Dendritic cell treated with granulocyte-macrophage colony-stimulating factor and Interleukin-4, amounts not matched to agents 40 ng/mL and 50 ng/mL, for 4 days (primary cell): ENCODE measurements at regions not wholly inside any gene's neighbourhood (a gene's known extent, or its start where the extent isn't known, plus 50 kb on each side); places are given as distances from the start of the nearest gene placed in this dataset.
"Not testable (repeated sequence)": the region's sequence is repeated elsewhere in the genome, so short reads cannot be mapped to it uniquely, and the experiment has no call there.

Experiments
- H3K27ac Mint-ChIP-seq: one replicate; pipeline ENCODE4 v1.8.0; 2022; ENCODE audit warnings: mild to moderate bottlenecking, mixed read lengths
- H3K27me3 Mint-ChIP-seq: one replicate; pipeline ENCODE4 v1.8.0; 2022; ENCODE audit warnings: mild to moderate bottlenecking, mixed read lengths
- H3K36me3 Mint-ChIP-seq: one replicate; pipeline ENCODE4 v1.8.0; 2022; ENCODE audit warnings: low read depth, mixed read lengths
- H3K4me1 Mint-ChIP-seq: one replicate; pipeline ENCODE4 v1.8.0; 2022; ENCODE audit warnings: low read depth, mixed read lengths
- H3K4me3 Mint-ChIP-seq: one replicate; pipeline ENCODE4 v1.8.0; 2022; ENCODE audit warnings: mild to moderate bottlenecking, moderate library complexity, mixed read lengths
- H3K9me3 Mint-ChIP-seq: one replicate; pipeline ENCODE4 v1.8.0; 2022; ENCODE audit warnings: mixed read lengths
- intact Hi-C: fragments of 100-400 bp; cut with micrococcal nuclease; formaldehyde crosslinking; loops from one replicate; pipeline ENCODE4 v1.15.0; 2022

DNA sequence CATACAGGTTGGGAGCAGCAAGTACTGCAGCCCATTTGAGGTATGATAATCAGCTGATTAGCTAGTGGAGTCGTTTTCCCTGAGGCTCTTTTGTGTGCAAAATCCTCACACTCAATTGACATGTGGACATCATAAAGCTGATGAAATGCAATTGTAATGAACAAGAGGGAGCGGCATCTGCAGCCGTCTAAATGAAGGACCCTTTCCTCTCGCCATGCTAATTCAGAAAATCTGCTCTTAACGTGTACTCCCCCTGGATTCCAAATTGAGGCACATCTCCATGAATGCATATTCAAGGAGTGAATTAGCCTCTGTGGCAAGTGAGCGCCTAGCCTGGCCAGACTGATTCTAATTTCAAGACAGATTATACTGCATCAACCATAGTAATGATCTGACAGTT is 260.9 kb upstream of the ATP5MC3 start:
- H3K9me3 Mint-ChIP-seq = no peaks in the 10 kb centered on the region
- no peaks in the 10 kb centered on the region for H3K4me1 Mint-ChIP-seq
- H3K36me3 Mint-ChIP-seq = no peaks in the 10 kb centered on the region
- H3K4me3 Mint-ChIP-seq = no peak overlapping the region
- no peaks in the 10 kb centered on the region for H3K27me3 Mint-ChIP-seq
- intact Hi-C loops = no loop called here
- H3K27ac Mint-ChIP-seq = no peak overlapping the region

DNA sequence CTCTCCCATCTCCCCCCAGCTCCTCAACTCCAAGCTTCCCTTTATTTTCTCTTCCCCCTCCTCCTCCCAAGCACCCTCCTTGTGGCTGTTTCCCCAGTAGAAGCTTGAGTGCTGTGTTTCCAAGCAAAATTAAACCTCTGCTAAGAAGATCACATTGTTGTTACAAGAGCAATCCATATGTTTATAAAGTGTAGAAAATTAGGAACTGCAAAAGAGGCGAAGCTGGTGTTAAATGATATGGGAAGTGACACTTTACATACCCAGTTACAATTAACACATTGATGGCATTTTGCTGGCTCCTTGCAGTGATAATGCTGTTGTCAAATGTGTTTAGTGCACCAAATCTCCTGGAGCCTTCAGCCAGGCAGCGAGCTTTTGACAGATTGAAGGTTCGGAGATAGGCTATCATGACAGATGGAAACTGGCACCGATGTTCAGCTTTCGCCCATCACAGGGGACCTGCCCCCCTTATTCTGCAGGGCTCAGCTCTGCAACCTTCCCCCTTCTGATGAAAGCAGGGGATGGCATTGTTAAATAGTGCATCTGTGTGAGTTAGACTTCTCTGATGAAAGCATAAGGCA is 259.8 kb upstream of the ATP5MC3 start:
- no peaks in the 10 kb centered on the region for H3K9me3 Mint-ChIP-seq
- no peaks in the 10 kb centered on the region for H3K4me1 Mint-ChIP-seq
- H3K36me3 Mint-ChIP-seq = no peaks in the 10 kb centered on the region
- intact Hi-C loops = no loop called here
- H3K4me3 Mint-ChIP-seq = no peak overlapping the region
- H3K27ac Mint-ChIP-seq = no peak overlapping the region
- no peaks in the 10 kb centered on the region for H3K27me3 Mint-ChIP-seq

DNA sequence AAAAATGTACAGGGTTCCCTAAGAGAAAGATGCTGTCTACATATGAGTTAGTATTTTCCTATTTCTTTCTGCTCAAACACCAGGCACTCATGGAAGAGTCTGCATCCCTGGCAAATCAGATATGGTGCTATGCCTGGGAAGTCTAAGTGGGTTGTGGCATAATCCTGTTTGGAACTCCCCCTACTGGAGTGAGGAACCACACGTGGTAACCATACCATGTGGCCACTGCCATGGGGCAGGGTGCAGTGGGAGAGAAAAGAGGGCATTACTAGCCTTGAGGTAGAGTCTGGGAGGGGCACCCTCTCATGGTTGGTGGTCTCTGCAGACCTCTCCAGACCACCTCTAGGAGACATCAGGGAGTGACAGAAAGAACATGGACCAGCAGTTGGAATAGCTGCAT is 257.9 kb upstream of the ATP5MC3 start:
- no peaks in the 10 kb centered on the region for H3K9me3 Mint-ChIP-seq
- no peak overlapping the region for H3K27ac Mint-ChIP-seq
- H3K4me3 Mint-ChIP-seq = no peak overlapping the region
- intact Hi-C loops = no loop called here
- H3K27me3 Mint-ChIP-seq = no peaks in the 10 kb centered on the region
- no peaks in the 10 kb centered on the region for H3K36me3 Mint-ChIP-seq
- H3K4me1 Mint-ChIP-seq = no peaks in the 10 kb centered on the region

DNA sequence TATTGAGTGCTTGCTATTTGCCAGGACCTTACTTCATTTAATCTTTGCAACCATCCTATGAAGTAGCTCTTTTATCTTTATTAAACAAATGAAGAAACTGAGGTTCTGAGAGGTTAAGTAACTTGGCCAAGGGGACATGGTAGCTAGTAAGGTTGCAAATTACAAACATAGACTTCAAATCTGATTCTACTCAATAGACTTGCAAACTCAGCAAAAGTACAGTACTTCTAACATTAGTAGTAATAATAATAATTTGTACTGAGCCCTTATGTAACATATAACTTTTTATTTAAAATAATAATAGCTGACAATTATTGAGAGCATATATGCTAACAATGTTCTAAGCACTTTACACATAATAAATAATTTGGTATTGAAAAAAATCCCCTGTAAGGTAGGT is 255.7 kb upstream of the ATP5MC3 start:
- H3K9me3 Mint-ChIP-seq = no peaks in the 10 kb centered on the region
- no peaks in the 10 kb centered on the region for H3K36me3 Mint-ChIP-seq
- H3K27me3 Mint-ChIP-seq = no peaks in the 10 kb centered on the region

DNA sequence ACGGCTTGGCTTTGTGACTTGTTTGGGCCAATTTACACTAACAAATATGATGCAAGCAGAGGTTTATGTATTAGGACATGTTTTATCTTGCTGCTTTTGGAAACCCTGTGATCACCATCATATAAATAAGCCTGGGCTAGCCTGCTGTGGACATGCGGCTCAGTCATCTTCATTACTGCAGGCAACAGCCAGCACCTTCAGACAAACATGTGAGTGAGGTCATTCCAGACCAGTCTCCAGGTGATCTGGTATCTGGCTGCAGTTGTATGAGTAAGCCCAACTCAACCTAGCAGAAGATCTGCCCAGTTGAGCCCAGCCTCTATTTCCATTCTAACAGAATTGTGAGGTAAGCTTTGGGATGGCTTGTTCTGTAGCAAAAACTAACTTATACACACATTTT is 254.6 kb upstream of the ATP5MC3 start:
- no peaks in the 10 kb centered on the region for H3K36me3 Mint-ChIP-seq
- intact Hi-C loops = no loop called here
- no peaks in the 10 kb centered on the region for H3K9me3 Mint-ChIP-seq
- no peak overlapping the region for H3K4me3 Mint-ChIP-seq
- no peaks in the 10 kb centered on the region for H3K4me1 Mint-ChIP-seq
- no peaks in the 10 kb centered on the region for H3K27me3 Mint-ChIP-seq
- no peak overlapping the region for H3K27ac Mint-ChIP-seq

More for the DNA sequence above, 255.7 kb upstream of the ATP5MC3 start:
- intact Hi-C loops = no loop called here
- Mint-ChIP-seq H3K4me3 (no peak overlapping the region), H3K27ac (no peak overlapping the region), H3K4me1 (no peaks in the 10 kb centered on the region)

DNA sequence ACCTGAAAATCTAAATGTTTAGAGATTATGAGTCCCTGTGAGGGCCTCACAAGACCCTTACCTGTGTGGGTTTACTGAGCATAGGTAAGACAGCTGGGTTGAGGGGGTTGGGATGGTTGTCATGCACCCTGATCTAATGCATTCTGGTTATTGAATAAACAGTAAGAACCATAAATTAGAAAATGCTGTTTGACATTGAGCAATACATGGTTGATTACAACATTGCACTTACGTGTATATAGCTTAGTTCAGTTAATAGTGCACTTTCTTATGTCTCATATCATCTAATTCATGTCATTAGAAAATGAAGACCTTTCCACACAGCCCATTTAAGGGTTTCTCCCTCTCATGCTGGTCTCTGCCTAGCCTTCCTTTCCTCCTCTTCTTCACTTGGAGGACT is 253.5 kb upstream of the ATP5MC3 start:
- intact Hi-C loops = no loop called here
- Mint-ChIP-seq H3K27me3 (no peaks in the 10 kb centered on the region), H3K4me3 (no peak overlapping the region), H3K9me3 (peaks cover 2% of the 10 kb centered on the region), H3K36me3 (no peaks in the 10 kb centered on the region), H3K27ac (no peak overlapping the region), H3K4me1 (no peaks in the 10 kb centered on the region)

DNA sequence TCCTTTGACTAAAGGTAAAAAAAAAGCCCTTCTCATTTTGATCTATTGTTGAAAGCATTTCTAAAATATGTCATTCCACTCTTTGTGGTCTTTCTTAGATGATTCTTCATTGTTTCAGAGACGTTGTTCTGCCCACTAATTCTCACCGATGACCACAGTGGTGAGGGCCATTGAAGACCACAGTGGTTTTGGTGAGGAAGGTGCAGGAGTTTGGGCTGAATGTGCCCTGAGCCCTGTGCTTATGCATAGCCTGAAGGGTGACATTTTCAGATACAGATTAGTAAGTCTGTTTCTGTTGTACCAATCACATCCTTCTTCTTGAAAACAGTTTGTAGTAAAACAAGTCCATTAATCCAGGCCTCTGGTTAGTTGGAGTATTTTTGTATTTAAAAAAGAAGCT is 251.3 kb upstream of the ATP5MC3 start:
- intact Hi-C loops = no loop called here
- H3K4me3 Mint-ChIP-seq = no peak overlapping the region
- H3K27ac Mint-ChIP-seq = no peak overlapping the region
- H3K27me3 Mint-ChIP-seq = no peaks in the 10 kb centered on the region
- H3K4me1 Mint-ChIP-seq = no peaks in the 10 kb centered on the region
- H3K36me3 Mint-ChIP-seq = no peaks in the 10 kb centered on the region
- H3K9me3 Mint-ChIP-seq = peaks cover 20% of the 10 kb centered on the region

DNA sequence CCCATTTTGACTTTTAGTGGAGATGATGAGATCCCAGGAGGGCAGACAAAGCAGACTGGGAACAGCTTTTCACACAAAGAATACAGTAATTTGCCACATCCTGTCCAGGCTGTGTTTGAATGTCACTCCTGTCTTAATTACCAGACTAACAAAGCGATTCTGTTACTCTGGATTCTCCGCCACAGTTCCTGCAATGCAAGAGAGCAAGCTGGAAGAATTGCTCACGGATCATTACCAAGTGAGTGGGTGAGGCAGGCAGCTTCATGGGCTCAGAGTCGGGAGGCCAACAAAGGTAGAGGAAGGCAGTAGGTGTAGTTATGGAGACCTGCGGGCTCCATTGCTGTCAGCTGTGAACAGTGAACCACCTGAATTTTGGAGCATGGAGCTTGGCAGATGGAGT is 250.5 kb upstream of the ATP5MC3 start:
- no peak overlapping the region for H3K4me3 Mint-ChIP-seq
- intact Hi-C loops = no loop called here
- no peaks in the 10 kb centered on the region for H3K36me3 Mint-ChIP-seq
- H3K4me1 Mint-ChIP-seq = no peaks in the 10 kb centered on the region
- H3K27ac Mint-ChIP-seq = no peak overlapping the region
- H3K27me3 Mint-ChIP-seq = no peaks in the 10 kb centered on the region
- H3K9me3 Mint-ChIP-seq = peaks cover 20% of the 10 kb centered on the region

DNA sequence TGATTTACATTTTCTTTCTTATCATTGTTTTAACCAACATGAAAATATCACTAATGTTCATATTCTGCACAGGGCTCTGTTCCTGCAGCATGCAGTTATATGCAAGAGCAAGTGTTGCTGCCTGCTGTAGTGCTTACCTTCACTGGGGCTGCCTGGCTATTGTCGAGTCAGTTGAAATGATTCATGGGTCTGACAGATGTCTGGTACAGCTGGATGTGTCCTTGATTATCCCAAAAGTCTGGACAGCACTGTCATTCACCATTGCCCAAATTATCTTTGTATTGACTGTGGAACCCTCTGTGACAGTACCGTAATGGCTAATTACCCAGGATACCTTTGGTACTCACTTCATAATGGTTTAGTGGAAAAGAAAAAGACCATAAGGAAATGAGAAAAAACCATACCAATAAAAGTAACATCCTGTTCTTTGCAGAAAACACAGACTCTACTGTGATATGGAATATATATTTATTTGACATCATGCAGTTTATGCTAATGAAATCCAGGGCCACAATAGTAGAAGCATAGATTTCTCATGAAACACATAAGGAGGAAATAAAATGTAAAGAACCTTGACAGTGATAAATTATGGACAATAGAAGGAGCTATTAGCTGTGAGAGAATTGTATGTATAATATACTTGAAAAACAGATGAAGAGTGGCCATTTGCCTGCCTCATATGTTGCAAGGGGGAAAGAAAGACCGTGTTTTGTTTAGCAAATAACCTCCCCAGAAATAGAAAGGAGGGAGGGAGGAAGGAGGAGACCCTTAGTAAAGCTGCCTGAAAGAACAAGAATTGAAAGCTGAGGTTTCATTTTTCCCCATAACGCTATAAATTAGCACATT is 249.8 kb upstream of the ATP5MC3 start:
- Mint-ChIP-seq H3K4me1 (no peaks in the 10 kb centered on the region), H3K27ac (no peak overlapping the region), H3K4me3 (no peak overlapping the region), H3K36me3 (no peaks in the 10 kb centered on the region), H3K27me3 (no peaks in the 10 kb centered on the region), H3K9me3 (peaks cover 20% of the 10 kb centered on the region)
- intact Hi-C loops = no loop called here

DNA sequence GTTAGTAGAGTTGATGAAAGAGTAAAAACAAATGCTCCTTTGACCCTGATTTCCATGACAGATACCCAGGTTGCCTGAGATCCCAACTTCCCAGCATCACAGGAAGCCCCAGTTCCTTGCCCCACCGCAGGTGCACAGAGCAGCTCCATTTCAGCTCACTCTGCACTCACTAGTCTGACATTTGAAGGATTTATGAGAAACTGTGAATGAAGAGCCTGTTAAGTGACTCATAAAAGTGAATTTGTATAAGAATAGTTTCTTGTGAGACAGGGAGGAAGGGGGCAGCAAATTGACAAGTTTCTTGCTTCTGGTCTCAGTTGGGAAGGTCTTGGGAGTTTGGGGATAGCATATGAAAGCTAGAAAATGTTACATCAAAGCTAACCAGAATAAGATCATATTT is 248.7 kb upstream of the ATP5MC3 start:
- H3K9me3 Mint-ChIP-seq = peaks cover 20% of the 10 kb centered on the region
- intact Hi-C loops = no loop called here
- no peaks in the 10 kb centered on the region for H3K4me1 Mint-ChIP-seq
- no peaks in the 10 kb centered on the region for H3K36me3 Mint-ChIP-seq
- no peaks in the 10 kb centered on the region for H3K27me3 Mint-ChIP-seq
- no peak overlapping the region for H3K4me3 Mint-ChIP-seq
- no peak overlapping the region for H3K27ac Mint-ChIP-seq

DNA sequence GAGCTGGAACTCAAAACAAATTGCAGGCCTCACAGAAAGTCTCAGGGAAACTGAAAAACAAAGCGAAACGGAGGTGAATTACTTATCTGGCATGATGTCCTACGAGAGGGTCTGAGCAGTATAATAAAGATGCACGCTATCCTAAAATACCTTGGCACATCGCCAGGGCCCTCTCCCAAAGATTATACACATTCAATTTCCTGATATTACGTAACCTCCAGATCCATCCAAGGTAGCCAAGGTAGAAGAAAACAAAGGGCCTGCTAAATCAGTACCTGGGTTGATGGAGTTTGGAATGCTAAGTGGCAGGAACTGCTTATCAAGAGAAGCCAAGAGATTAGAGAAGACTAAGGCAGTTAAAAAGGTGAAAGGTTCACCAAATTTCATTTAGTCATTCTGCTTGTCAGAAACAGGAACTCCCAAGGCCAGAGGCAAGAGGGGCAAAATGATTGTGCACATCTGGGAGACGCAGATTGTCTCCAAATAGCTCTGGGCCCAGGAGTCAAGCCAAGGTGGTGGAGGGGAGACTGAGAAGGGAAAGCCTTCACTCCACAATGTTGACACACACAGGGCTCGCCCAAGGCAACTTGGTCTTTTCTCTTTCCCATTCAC is 236.8 kb upstream of the ATP5MC3 start:
- Mint-ChIP-seq H3K4me1 (peaks cover 10% of the 10 kb centered on the region), H3K27ac (no peak overlapping the region), H3K9me3 (no peaks in the 10 kb centered on the region), H3K36me3 (no peaks in the 10 kb centered on the region), H3K4me3 (no peak overlapping the region), H3K27me3 (no peaks in the 10 kb centered on the region)
- intact Hi-C loops = no loop called here

DNA sequence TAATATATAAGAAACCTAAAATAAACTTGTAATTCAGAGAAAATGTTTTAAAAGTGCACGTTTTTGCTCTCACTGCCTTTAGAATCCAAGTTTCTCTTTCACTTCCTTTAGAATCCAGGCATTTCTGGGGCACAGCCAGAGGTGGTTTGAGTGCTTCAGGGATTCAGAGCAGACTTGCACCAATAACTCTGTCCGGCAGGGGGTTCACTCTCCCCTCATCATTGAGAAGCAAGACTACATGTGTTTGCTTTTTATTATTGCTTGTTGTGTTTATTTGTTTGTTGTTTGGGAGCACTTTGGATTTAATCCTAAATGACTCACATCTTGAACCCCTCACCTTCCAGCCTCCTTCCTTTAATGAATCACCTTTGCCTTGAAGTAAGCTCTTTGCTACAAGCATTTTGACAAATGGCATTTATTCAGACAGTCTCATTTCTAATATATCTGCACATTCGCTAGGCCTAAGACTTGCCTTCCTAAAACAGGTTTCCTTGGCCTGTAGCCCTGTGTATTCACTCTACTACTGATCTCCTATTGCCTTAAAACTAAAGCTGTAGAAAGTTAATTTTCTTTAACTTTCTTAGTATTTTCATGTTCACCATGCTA is 233.5 kb upstream of the ATP5MC3 start:
- Mint-ChIP-seq H3K9me3 (no peaks in the 10 kb centered on the region), H3K36me3 (no peaks in the 10 kb centered on the region), H3K4me1 (peaks cover 10% of the 10 kb centered on the region), H3K27ac (no peak overlapping the region), H3K27me3 (no peaks in the 10 kb centered on the region), H3K4me3 (no peak overlapping the region)
- intact Hi-C loops = no loop called here

DNA sequence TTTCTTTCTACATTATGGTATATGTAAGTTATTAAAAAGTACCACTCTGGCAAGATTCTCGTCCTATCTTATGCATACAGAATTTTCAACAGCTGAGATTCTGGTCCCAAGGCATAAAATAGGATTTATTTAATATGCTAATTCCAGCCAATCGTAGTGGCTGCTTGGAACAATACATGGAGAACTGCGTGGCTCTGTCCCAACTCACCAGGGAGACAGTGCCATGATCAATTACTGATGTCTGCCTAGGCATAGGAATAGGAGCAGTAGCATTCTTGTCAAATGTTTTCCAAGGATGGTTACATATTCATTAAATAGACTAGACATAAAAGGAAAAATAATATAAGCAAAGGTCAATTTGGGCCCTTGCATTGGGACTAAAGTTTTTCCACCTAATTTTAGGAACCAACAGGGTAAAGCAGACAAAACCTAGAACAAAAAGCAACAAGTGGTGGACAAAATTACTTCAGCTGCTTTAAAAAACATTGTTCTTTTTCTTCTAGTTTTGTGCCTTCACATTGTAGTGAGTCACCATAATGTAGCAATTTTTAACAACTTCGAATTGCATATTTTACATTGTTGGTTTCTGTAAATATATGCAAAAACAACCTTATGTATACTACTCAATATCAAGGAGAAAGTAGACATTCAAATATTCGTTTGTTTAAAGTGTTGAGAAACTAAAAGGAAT is 232.8 kb upstream of the ATP5MC3 start:
- H3K9me3 Mint-ChIP-seq = no peaks in the 10 kb centered on the region
- H3K27me3 Mint-ChIP-seq = no peaks in the 10 kb centered on the region
- H3K4me3 Mint-ChIP-seq = no peak overlapping the region
- H3K36me3 Mint-ChIP-seq = no peaks in the 10 kb centered on the region
- peaks cover 10% of the 10 kb centered on the region for H3K4me1 Mint-ChIP-seq
- intact Hi-C loops = no loop called here
- H3K27ac Mint-ChIP-seq = no peak overlapping the region

DNA sequence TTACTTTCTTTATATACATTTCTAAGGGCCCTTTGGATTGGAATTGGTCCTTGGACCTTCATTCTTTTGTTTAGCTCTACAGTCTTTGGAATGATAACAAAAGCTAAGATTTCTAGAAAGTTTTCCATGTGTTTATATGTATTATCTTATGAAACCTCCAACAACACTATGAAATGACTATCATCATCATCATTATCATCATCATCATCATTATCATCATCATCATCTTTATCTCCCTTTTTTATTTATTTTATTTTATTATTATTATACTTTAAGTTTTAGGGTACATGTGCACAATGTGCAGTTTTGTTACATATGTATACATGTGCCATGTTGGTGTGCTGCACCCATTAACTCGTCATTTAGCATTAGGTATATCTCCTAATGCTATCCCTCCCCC is 229.4 kb upstream of the ATP5MC3 start:
- intact Hi-C loops, H3K4me3 Mint-ChIP-seq, H3K36me3 Mint-ChIP-seq, H3K27me3 Mint-ChIP-seq, H3K27ac Mint-ChIP-seq, H3K4me1 Mint-ChIP-seq, H3K9me3 Mint-ChIP-seq: not testable (repeated sequence)
